AG04449 (cell line): ENCODE measurements at regions not wholly inside any gene's neighbourhood (a gene's known extent, or its start where the extent isn't known, plus 50 kb on each side); places are given as distances from the start of the nearest gene placed in this dataset.

Source experiments
- CTCF ChIA-PET: fragments of 350-600 bp; formaldehyde crosslinking; extraction: SDS; loops from one replicate; lab custom pipeline; 2021; ENCODE audit warnings: antibody characterized with exemption; lab: Yijun Ruan, JAX
- POLR2A ChIA-PET: fragments of 400-600, 350-600 bp; formaldehyde crosslinking; extraction: SDS; loops from one replicate; lab custom pipeline; 2020; ENCODE audit warnings: antibody characterized with exemption, inconsistent platforms; lab: Yijun Ruan, JAX
- DNase-seq: peaks from one replicate; pipeline ENCODE4 v3.0.0-alpha.2; 2010; ENCODE audit warnings: low read depth, low spot score
- H3K4me3 ChIP-seq: 2 replicates; pipeline ENCODE4 v1.5.1; 2011; ENCODE audit warnings: low read depth, mild to moderate bottlenecking, control low read depth, low read length
- CTCF ChIP-seq: IDR thresholded peaks from one replicate; pipeline ENCODE4 v1.5.1; 2011; ENCODE audit warnings: mild to moderate bottlenecking, moderate library complexity, low read length, control low read depth, inconsistent platforms; ENCODE audit not compliant: insufficient read depth; ENCODE audit errors: missing control alignments

GRCh38 chr15:38079236-38079635 is 144.8 kb downstream of the TMCO5A start:
- TF ChIP-seq CTCF, result no peak
- CTCF ChIA-PET, result no interaction called here
- POLR2A ChIA-PET, result no interaction called here

GRCh38 chr15:38080651-38081275 is 146.3 kb downstream of the TMCO5A start:
- CTCF ChIA-PET, result no interaction called here
- POLR2A ChIA-PET, result no interaction called here
- no peak overlapping the region for H3K4me3 ChIP-seq
- DNase-seq, result no peak
- TF ChIP-seq CTCF, result no peak

More at GRCh38 chr15:38079236-38079635, 144.8 kb downstream of the TMCO5A start:
- no peak for DNase-seq
- no peak overlapping the region for H3K4me3 ChIP-seq

- TF ChIP-seq CTCF, result no peak
- H3K4me3 ChIP-seq, result no peak overlapping the region
- DNase-seq, result no peak
- ChIA-PET CTCF (interaction anchor here (0.8 to 1.5 kb wide), 2 partner anchors 9 to 11 kb away, joined by 3 to 5 read pairs; no protein-coding TSS in a partner anchor), POLR2A (interaction anchor here (0.6 kb wide), 1 partner anchor 169 kb away, joined by 3 read pairs; no protein-coding TSS in a partner anchor)
Observed at GRCh38 chr15:38084289-38084688, 149.8 kb downstream of the TMCO5A start.

- ChIA-PET CTCF (interaction anchor here (1.5 kb wide), 1 partner anchor 11 kb away, joined by 5 read pairs; no protein-coding TSS in a partner anchor), POLR2A (no interaction called here)
- no peak for TF ChIP-seq CTCF
- no peak overlapping the region for H3K4me3 ChIP-seq
- DNase-seq, result no peak
Observed at GRCh38 chr15:38085114-38085513, 150.7 kb downstream of the TMCO5A start.

- CTCF ChIA-PET, result interaction anchor here (1.2 kb wide), 1 partner anchor 90 kb away, joined by 3 read pairs; no protein-coding TSS in a partner anchor
- peak; percentile 63 for DNase-seq
- POLR2A ChIA-PET, result interaction anchor here (0.9 kb wide), 1 partner anchor 17 kb away, joined by 3 read pairs; no protein-coding TSS in a partner anchor
- no peak overlapping the region for H3K4me3 ChIP-seq
- TF ChIP-seq CTCF, result no peak
Observed at GRCh38 chr15:38085931-38086568, 151.6 kb downstream of the TMCO5A start.

- no peak overlapping the region for H3K4me3 ChIP-seq
- no peak for TF ChIP-seq CTCF
- CTCF ChIA-PET, result interaction anchor here (1.2 kb wide), 1 partner anchor 90 kb away, joined by 3 read pairs; no protein-coding TSS in a partner anchor
- POLR2A ChIA-PET, result interaction anchor here (0.9 kb wide), 1 partner anchor 18 kb away, joined by 3 read pairs; no protein-coding TSS in a partner anchor
- no peak for DNase-seq
Observed at GRCh38 chr15:38086611-38087010, 152.2 kb downstream of the TMCO5A start.
